HG03354 (cell line): ENCODE measurements at regions not wholly inside any gene's neighbourhood (a gene's known extent, or its start where the extent isn't known, plus 50 kb on each side); places are given as distances from the start of the nearest gene placed in this dataset.
"Not testable (repeated sequence)": the region's sequence is repeated elsewhere in the genome, so short reads cannot be mapped to it uniquely, and the experiment has no call there.

ENCODE experiments used
- ATAC-seq: cut with Tn5 transposase; IDR thresholded peaks from one replicate; pipeline ENCODE4 v1.9.1; 2021; ENCODE audit warnings: mild to moderate bottlenecking; ENCODE audit not compliant: unreplicated experiment, poor library complexity, severe bottlenecking

GRCh38 chr13:30520571-30520970, 54.8 kb upstream of the HMGB1 start:
- no peak for ATAC-seq

- ATAC-seq: no peak
Measured at GRCh38 chr13:30523211-30523610, 57.5 kb upstream of the HMGB1 start.

GRCh38 chr13:30523817-30524216, 58.1 kb upstream of the HMGB1 start:
- ATAC-seq: not testable (repeated sequence)

GRCh38 chr13:30525212-30525611, 59.5 kb upstream of the HMGB1 start:
- not testable (repeated sequence) for ATAC-seq

DNA sequence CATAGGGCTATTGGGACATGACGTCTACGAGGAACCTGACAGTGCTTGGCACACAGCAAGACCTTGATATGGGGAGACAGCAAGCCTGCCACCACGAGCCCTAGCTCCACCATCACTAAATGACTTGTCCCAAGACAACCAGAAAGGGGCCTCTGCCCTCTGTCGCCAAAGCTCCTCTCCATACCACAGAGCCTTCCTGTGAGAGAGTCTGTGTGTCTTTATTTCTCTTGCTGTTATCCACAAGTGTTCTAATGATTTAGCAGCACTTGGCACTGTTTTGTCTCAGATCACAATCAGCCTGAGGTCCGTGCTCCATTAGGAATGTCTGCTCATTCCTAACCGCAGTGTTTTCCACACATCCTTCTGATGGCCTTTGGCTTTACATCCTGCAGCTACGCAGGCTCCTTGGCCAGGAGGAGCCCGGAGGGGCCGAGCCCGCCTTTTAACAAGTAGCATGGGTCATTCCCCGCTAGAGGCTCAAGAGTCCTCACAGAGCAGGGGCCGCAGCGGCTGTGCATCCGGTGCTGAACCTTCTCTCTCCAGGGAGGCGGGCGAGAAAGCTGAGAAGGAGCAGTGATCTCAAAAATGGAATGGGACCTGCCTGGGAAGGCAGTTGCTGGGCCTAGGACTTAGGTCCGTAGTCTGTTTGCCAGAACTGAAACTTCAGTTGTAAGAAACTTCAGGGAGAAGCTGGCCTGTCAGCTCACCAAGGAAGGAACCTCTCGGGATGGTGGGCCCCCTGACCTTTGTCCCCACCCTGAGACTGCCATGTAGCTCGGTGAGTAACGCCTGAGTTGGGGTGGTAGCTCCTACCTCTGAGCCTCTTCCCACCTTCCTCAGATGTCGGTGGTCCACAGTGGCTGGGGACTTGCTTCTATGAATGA, 61.1 kb upstream of the HMGB1 start:
- no peak for ATAC-seq

GRCh38 chr13:30529085-30529834, 63.5 kb upstream of the HMGB1 start:
- peak; percentile 85 for ATAC-seq

GRCh38 chr13:30535046-30535445, 69.3 kb upstream of the HMGB1 start:
- ATAC-seq: no peak

GRCh38 chr13:30545320-30545719, 72.4 kb upstream of the USPL1 start:
- no peak for ATAC-seq

DNA sequence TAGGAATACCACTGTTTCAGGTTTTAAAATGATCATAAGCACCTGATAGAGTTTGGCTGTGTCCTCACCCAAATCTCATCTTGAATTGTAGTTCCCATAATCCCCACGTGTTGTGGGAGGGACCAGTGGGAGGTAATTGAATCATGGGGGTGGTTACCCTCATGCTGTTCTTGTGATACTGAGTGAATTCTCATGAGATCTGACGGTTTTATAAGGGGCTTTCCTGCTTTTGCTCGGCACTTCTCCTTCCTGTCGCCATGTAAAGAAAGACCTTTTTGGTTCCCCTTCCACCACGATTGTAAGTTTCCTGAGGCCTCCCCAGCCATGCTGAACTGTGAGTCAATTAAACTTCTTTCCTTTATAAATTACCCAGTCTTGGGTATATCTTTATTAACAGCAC, 69.7 kb upstream of the USPL1 start:
- ATAC-seq: not testable (repeated sequence)

- no peak for ATAC-seq
Measured at GRCh38 chr13:30551189-30551588, 66.5 kb upstream of the USPL1 start.

DNA sequence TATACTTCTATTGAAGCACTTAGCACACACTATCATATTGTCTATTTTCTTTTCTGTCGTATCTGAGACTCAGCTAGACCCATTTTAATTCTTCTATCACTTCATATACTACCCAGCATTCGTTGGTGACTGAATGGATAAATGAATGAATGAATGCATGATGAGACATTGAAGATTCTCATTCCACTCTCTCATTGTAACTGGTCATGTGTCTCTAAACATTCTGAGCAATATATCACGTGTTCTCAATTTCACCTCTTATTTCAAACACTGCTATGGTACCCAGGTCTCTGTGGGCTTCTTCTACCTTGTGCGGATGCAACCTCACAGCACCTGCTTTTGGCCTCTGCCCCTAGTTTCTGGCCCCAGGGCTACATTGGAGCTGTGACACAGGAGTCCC, 65.2 kb upstream of the USPL1 start:
- no peak for ATAC-seq

DNA sequence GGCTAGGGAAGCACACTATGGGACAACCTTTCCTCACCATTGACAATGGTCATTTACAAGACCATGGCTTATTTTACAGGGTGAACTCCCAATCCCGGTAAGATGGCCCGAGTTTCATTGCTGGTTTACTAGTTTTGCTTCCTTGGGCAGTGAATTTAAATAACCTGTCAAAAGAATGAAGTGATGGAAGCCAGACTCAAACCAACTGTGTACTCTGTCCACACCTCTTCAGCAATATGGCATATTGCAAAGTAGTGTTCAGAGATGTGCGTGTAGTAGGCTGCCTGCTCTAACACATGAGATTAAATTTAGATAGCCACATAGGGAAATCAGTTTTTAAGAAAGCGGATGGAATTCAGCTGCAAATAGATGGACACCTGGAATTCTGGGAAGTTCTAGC, 58.4 kb upstream of the USPL1 start:
- ATAC-seq: no peak

DNA sequence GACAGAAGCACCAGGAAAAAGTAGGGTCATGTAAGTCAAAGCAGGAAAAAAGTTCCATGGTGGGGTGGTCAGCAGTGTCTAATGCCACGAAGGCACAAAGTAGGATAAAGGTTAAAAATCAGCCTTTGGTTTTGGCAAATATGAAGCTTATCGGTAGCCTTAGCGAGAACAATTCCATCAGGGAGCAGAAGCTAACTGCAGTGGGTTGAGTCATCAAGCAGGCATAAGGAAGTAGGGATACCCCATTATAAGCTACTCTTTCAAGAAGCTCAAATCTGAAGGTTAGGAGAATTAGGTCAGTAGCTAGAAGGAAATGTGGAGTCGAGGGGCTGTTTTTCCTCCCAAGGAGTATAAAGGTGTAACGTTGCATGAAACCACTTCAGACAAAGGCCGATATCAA, 57.5 kb upstream of the USPL1 start:
- ATAC-seq: no peak

GRCh38 chr13:30561511-30561910, 56.2 kb upstream of the USPL1 start:
- no peak for ATAC-seq

- ATAC-seq: no peak
Measured at GRCh38 chr13:30564489-30564888, 53.2 kb upstream of the USPL1 start.

GRCh38 chr13:30565658-30566057, 52.1 kb upstream of the USPL1 start:
- ATAC-seq: no peak

- ATAC-seq: no peak
Measured at GRCh38 chr13:30567072-30567471, 50.6 kb upstream of the USPL1 start.
